Adipocyte (in vitro differentiated cells): ENCODE measurements at regions not wholly inside any gene's neighbourhood (a gene's known extent, or its start where the extent isn't known, plus 50 kb on each side); places are given as distances from the start of the nearest gene placed in this dataset.

Experiments used
- DNase-seq: peaks from one replicate; pipeline ENCODE4 v3.0.0-alpha.2; 2015; ENCODE audit warnings: low read depth
- H3K27me3 ChIP-seq: replicated peaks from 2 replicates; pipeline ENCODE4 v1.7.0; 2013; ENCODE audit warnings: mild to moderate bottlenecking, low read length, moderate library complexity; ENCODE audit not compliant: control insufficient read depth, insufficient read depth
- H3K36me3 ChIP-seq: 2 replicates; pipeline ENCODE4 v1.7.0; 2013; ENCODE audit warnings: low read length, mild to moderate bottlenecking, moderate library complexity; ENCODE audit not compliant: control insufficient read depth, insufficient read depth, severe bottlenecking
- H3K4me1 ChIP-seq: 2 replicates; pipeline ENCODE4 v1.7.0; 2013; ENCODE audit warnings: mild to moderate bottlenecking, low read length, moderate library complexity; ENCODE audit not compliant: control insufficient read depth, insufficient read depth
- H3K4me3 ChIP-seq: 2 replicates; pipeline ENCODE4 v1.7.0; 2013; ENCODE audit warnings: mild to moderate bottlenecking, low read length, moderate library complexity
- H3K9ac ChIP-seq: 2 replicates; pipeline ENCODE4 v1.7.0; 2013; ENCODE audit warnings: mild to moderate bottlenecking, low read length, moderate library complexity
- H3K9me3 ChIP-seq: 2 replicates; pipeline ENCODE4 v1.7.0; 2013; ENCODE audit warnings: mild to moderate bottlenecking, low read length, moderate library complexity; ENCODE audit not compliant: control insufficient read depth

GRCh38 chr5:172504701-172505402, 50.5 kb upstream of the SH3PXD2B start:
- DNase-seq: no peak
- peaks cover 41% of the 10 kb centered on the region for H3K27me3 ChIP-seq
- peaks cover 7% of the 10 kb centered on the region for H3K9me3 ChIP-seq
- no peaks in the 10 kb centered on the region for H3K4me1 ChIP-seq
- H3K4me3 ChIP-seq: no peak overlapping the region
- H3K9ac ChIP-seq: no peak overlapping the region
- H3K36me3 ChIP-seq: no peaks in the 10 kb centered on the region

GRCh38 chr5:172503925-172504700, 49.8 kb upstream of the SH3PXD2B start:
- Histone ChIP-seq H3K9me3 (no peaks in the 10 kb centered on the region), H3K4me3 (no peak overlapping the region)
- no peak for DNase-seq

More at GRCh38 chr5:172503925-172504700, 49.8 kb upstream of the SH3PXD2B start:
- H3K4me1 ChIP-seq: no peaks in the 10 kb centered on the region
- no peak overlapping the region for H3K9ac ChIP-seq
- H3K27me3 ChIP-seq: peaks cover 39% of the 10 kb centered on the region
- H3K36me3 ChIP-seq: no peaks in the 10 kb centered on the region
